AG04449 (cell line): ENCODE measurements at regions not wholly inside any gene's neighbourhood (a gene's known extent, or its start where the extent isn't known, plus 50 kb on each side); places are given as distances from the start of the nearest gene placed in this dataset.
A peak's percentile ranks its signal among the peaks of the same experiment; 100 is the strongest.

Source experiments
- CTCF ChIA-PET: fragments of 350-600 bp; formaldehyde crosslinking; extraction: SDS; loops from one replicate; lab custom pipeline; 2021; ENCODE audit warnings: antibody characterized with exemption; lab: Yijun Ruan, JAX
- POLR2A ChIA-PET: fragments of 400-600, 350-600 bp; formaldehyde crosslinking; extraction: SDS; loops from one replicate; lab custom pipeline; 2020; ENCODE audit warnings: antibody characterized with exemption, inconsistent platforms; lab: Yijun Ruan, JAX
- DNase-seq: peaks from one replicate; pipeline ENCODE4 v3.0.0-alpha.2; 2010; ENCODE audit warnings: low read depth, low spot score
- H3K4me3 ChIP-seq: 2 replicates; pipeline ENCODE4 v1.5.1; 2011; ENCODE audit warnings: low read depth, mild to moderate bottlenecking, control low read depth, low read length
- TF ChIP-seq, protein P1 (sequence below): IDR thresholded peaks from one replicate; pipeline ENCODE4 v1.5.1; 2011; ENCODE audit warnings: mild to moderate bottlenecking, moderate library complexity, low read length, control low read depth, inconsistent platforms; ENCODE audit not compliant: insufficient read depth; ENCODE audit errors: missing control alignments

DNA sequence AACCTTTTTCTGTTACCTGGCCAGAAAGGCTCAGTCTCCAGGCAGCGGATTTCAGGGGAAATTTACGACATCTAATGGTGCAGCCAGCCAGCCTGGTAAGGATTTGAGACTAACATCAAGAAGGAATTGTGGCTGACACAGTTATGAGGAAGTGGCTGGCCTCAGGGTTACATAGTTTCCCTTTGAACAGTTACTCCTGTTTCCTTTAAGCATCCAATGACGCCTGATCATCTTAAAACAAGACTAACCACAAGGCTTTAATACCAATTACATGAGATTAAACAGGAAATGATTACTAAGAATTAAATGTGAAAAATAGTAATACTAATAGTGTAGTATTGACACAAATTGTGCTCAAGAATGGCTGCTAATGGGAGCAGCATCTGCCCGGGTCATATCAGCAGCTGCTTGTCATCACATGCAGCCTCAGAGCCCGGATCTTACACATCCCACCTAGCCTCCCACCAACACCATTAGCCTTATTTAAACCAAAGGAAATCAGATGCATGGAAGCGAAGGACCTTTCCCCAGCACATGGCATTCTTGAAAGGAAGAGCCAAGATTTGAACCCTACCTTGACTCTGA is 431.8 kb downstream of the PMP22 start:
- ChIA-PET POLR2A (no interaction called here), CTCF (interaction anchor here (1.0 kb wide), 1 partner anchor 93 kb away, joined by 3 read pairs; no protein-coding TSS in a partner anchor)
- TF ChIP-seq, protein P1, sequence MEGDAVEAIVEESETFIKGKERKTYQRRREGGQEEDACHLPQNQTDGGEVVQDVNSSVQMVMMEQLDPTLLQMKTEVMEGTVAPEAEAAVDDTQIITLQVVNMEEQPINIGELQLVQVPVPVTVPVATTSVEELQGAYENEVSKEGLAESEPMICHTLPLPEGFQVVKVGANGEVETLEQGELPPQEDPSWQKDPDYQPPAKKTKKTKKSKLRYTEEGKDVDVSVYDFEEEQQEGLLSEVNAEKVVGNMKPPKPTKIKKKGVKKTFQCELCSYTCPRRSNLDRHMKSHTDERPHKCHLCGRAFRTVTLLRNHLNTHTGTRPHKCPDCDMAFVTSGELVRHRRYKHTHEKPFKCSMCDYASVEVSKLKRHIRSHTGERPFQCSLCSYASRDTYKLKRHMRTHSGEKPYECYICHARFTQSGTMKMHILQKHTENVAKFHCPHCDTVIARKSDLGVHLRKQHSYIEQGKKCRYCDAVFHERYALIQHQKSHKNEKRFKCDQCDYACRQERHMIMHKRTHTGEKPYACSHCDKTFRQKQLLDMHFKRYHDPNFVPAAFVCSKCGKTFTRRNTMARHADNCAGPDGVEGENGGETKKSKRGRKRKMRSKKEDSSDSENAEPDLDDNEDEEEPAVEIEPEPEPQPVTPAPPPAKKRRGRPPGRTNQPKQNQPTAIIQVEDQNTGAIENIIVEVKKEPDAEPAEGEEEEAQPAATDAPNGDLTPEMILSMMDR, result no peak
- peak; percentile 59 for DNase-seq
- no peak overlapping the region for H3K4me3 ChIP-seq

DNA sequence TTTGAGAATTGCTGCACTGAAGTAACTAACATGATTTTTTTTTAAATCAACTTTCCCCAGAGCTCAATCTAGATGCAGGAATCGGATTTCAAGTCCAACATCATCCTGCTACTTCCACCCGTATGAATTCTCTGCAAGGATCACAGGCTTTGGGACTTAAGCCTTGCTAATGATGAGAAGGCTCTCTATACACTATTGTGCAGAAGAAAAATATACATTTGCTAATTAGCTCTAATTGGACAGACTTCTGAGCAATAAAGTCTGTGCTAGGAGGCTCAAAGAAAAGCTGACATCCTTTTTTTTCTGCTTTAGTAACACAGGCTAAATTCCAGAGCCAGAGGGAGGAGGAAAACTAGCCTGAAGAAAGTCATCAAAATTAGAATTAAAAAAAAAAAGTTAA is 433.6 kb downstream of the PMP22 start:
- DNase-seq, result no peak
- H3K4me3 ChIP-seq, result no peak overlapping the region
- ChIA-PET CTCF (interaction anchor here (1.0 to 1.8 kb wide), 2 partner anchors 8 to 95 kb away, joined by 4 to 5 read pairs; no protein-coding TSS in a partner anchor), POLR2A (interaction anchor here (0.5 kb wide), 1 partner anchor 84 kb away, joined by 3 read pairs; no protein-coding TSS in a partner anchor)
- TF ChIP-seq, protein P1, result no peak

DNA sequence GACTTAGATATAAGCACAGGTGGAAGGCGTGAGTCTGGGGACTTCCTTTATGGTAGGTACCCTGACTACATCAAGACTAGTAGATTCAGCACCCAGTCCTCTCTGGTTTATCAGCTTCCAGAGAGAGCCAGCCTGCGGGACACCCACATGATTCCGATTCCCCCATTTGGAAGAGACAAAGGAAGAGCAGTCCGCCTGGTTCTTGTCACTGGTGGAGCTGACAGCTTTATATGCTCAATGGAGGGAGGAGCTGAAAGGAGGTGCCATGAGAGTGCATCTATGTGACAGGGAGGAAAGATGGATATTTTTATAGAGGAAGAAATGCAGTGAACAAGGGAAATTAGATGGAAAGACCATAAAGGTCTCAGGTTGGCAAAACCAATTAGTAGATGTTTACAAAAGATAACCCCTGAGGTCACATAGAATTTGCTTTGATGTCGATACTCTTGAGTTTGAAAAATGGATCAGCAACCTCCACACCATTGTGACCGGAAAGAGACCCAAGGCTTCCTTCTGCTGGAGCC is 437.7 kb downstream of the PMP22 start:
- ChIA-PET POLR2A (no interaction called here), CTCF (no interaction called here)
- H3K4me3 ChIP-seq, result no peak overlapping the region
- TF ChIP-seq, protein P1, result no peak
- DNase-seq, result no peak

DNA sequence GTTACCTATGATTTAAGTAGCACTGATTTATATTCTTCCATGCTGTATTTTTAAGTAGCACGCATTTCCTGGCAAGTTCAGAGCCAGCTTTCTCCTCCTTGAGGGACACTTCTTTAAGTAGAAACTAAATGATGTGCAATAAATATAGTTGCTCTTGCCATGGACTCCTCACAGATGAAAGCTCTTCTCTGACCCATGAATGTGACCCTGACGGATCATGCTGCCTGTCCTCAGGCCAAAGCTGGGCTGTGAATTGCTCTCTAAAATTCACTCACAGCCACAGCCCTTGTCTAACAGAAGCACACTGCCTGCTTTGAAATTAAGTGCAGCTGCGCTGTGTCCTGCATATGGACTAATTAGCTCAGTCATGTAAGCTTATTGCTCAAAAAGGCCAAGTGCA is 438.8 kb downstream of the PMP22 start:
- H3K4me3 ChIP-seq, result no peak overlapping the region
- POLR2A ChIA-PET, result no interaction called here
- DNase-seq, result no peak
- TF ChIP-seq, protein P1, result no peak
- CTCF ChIA-PET, result no interaction called here

DNA sequence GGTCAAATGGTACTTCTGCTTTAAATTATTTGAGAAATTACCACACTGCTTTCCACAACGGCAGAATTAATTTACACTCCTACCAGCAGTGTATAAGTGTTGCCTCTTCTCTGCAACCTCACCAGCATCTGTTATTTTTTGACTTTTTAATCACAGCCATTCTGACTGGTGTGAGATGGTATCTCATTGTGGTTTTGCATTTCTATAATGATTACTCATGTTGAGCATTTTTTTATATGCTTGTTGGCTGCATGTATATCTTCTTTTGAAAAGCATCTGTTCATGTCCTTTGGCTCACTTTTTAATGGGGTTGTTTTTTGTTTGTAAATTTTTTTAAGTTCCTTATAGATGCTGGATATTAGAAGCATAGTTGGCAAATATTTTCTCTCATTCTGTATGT is 446.7 kb downstream of the PMP22 start:
- no peak for DNase-seq
- TF ChIP-seq, protein P1, result no peak
- H3K4me3 ChIP-seq, result no peak overlapping the region
- POLR2A ChIA-PET, result interaction anchor here (0.6 kb wide), 1 partner anchor 338 kb away, joined by 3 read pairs; no protein-coding TSS in a partner anchor
- CTCF ChIA-PET, result no interaction called here

DNA sequence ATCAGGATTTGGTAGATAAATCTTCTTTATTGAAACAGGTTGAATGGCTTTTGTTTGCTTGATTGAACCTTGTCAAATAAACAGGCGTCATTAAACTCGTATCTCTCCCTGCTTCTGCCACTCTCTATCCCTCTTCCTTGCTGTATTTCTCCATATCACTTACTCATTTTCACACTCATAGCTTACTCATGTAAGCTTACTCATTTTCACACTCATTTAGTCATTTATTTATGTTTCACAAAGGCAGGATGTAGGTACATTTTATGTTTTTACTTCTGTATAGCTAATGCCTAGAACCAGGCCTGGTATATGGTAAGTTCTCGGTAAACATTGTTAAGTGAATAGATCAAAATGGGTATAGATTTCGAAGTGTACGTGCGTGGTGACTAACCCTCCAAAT is 450.0 kb downstream of the PMP22 start:
- ChIA-PET POLR2A (no interaction called here), CTCF (no interaction called here)
- H3K4me3 ChIP-seq, result no peak overlapping the region
- DNase-seq, result no peak
- TF ChIP-seq, protein P1, result no peak
